ENCODE measurements at regions not wholly inside any gene's neighbourhood (a gene's known extent, or its start where the extent isn't known, plus 50 kb on each side); places are given as distances from the start of the nearest gene placed in this dataset.

- Mint-ChIP-seq H3K4me3 (no peak overlapping the region), H3K9me3 (peaks cover 7% of the 10 kb centered on the region), H3K36me3 (ENCODE audit: insufficient read depth) (no peaks in the 10 kb centered on the region), H3K27me3 (peaks cover 7% of the 10 kb centered on the region), H3K27ac (ENCODE audit: low read depth) (no peak overlapping the region), H3K4me1 (no peaks in the 10 kb centered on the region)
- no peak for DNase-seq (ENCODE audit: low spot score in 2 of 2)
- no peak for ATAC-seq (replicated peaks; ENCODE audit: extremely low read depth, poor library complexity, severe bottlenecking)
Observed at GRCh38 chr18:38884050-38884449, 1318.5 kb upstream of the CELF4 start.

GRCh38 chr18:38883111-38883510 is 1317.5 kb upstream of the CELF4 start:
- no peak for DNase-seq (ENCODE audit: low spot score in 2 of 2)

GRCh38 chr18:38879871-38880270 is 1314.3 kb upstream of the CELF4 start:
- Mint-ChIP-seq H3K36me3 (ENCODE audit: insufficient read depth) (no peaks in the 10 kb centered on the region), H3K4me3 (no peak overlapping the region), H3K27ac (ENCODE audit: low read depth) (no peak overlapping the region), H3K4me1 (no peaks in the 10 kb centered on the region), H3K9me3 (peaks cover 13% of the 10 kb centered on the region), H3K27me3 (peaks cover 2% of the 10 kb centered on the region)
- ATAC-seq (replicated peaks; ENCODE audit: extremely low read depth, poor library complexity, severe bottlenecking) (no peak), DNase-seq (ENCODE audit: low spot score in 2 of 2) (no peak)

More at GRCh38 chr18:38883111-38883510, 1317.5 kb upstream of the CELF4 start:
- no peak for ATAC-seq (replicated peaks; ENCODE audit: extremely low read depth, poor library complexity, severe bottlenecking)
- no peaks in the 10 kb centered on the region for H3K4me1 Mint-ChIP-seq
- no peaks in the 10 kb centered on the region for H3K36me3 Mint-ChIP-seq (ENCODE audit: insufficient read depth)
- peaks cover 7% of the 10 kb centered on the region for H3K27me3 Mint-ChIP-seq
- H3K4me3 Mint-ChIP-seq: no peak overlapping the region
- H3K9me3 Mint-ChIP-seq: peaks cover 7% of the 10 kb centered on the region
- no peak overlapping the region for H3K27ac Mint-ChIP-seq (ENCODE audit: low read depth)

- Mint-ChIP-seq H3K27me3 (no peaks in the 10 kb centered on the region), H3K9me3 (peaks cover 11% of the 10 kb centered on the region), H3K4me1 (no peaks in the 10 kb centered on the region), H3K36me3 (ENCODE audit: insufficient read depth) (no peaks in the 10 kb centered on the region), H3K4me3 (no peak overlapping the region), H3K27ac (ENCODE audit: low read depth) (no peak overlapping the region)
- DNase-seq (ENCODE audit: low spot score in 2 of 2) (no peak), ATAC-seq (replicated peaks; ENCODE audit: extremely low read depth, poor library complexity, severe bottlenecking) (no peak)
Observed at GRCh38 chr18:38872342-38872741, 1306.7 kb upstream of the CELF4 start.

DNA sequence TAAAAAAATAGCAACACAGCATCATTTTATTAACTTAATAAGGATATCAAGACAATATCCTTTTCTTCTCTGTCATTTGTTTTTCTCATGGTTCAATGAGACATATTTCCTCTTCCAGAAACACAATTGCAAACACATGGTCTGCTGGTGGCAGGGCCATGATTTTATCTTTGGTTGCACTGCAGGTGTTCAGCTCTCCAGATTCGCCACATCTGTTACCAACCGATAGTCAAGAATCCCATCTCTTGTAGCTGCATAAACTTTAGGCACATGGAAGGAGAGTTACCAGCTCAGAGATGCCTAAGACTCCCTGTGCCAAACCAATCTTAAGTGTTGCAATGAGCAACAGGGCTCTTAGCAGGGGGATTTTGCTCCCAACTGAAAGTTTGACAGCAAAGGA is 1303.2 kb upstream of the CELF4 start:
- DNase-seq (ENCODE audit: low spot score in 2 of 2) (no peak), ATAC-seq (replicated peaks; ENCODE audit: extremely low read depth, poor library complexity, severe bottlenecking) (no peak)
- H3K9me3 Mint-ChIP-seq: peaks cover 11% of the 10 kb centered on the region
- no peak overlapping the region for H3K4me3 Mint-ChIP-seq
- H3K27ac Mint-ChIP-seq (ENCODE audit: low read depth): no peak overlapping the region
- no peaks in the 10 kb centered on the region for H3K4me1 Mint-ChIP-seq
- no peaks in the 10 kb centered on the region for H3K27me3 Mint-ChIP-seq
- H3K36me3 Mint-ChIP-seq (ENCODE audit: insufficient read depth): no peaks in the 10 kb centered on the region

GRCh38 chr18:38867680-38868079 is 1302.1 kb upstream of the CELF4 start:
- Mint-ChIP-seq H3K4me1 (no peaks in the 10 kb centered on the region), H3K9me3 (peaks cover 6% of the 10 kb centered on the region), H3K36me3 (ENCODE audit: insufficient read depth) (no peaks in the 10 kb centered on the region), H3K27ac (ENCODE audit: low read depth) (no peak overlapping the region), H3K4me3 (no peak overlapping the region), H3K27me3 (no peaks in the 10 kb centered on the region)
- DNase-seq (ENCODE audit: low spot score in 2 of 2): no peak
- ATAC-seq (replicated peaks; ENCODE audit: extremely low read depth, poor library complexity, severe bottlenecking): no peak

- H3K27me3 Mint-ChIP-seq: no peaks in the 10 kb centered on the region
- H3K9me3 Mint-ChIP-seq: peaks cover 5% of the 10 kb centered on the region
- H3K4me3 Mint-ChIP-seq: no peak overlapping the region
- ATAC-seq (replicated peaks; ENCODE audit: extremely low read depth, poor library complexity, severe bottlenecking) (no peak), DNase-seq (ENCODE audit: low spot score in 2 of 2) (no peak)
- no peak overlapping the region for H3K27ac Mint-ChIP-seq (ENCODE audit: low read depth)
- H3K36me3 Mint-ChIP-seq (ENCODE audit: insufficient read depth): no peaks in the 10 kb centered on the region
- H3K4me1 Mint-ChIP-seq: no peaks in the 10 kb centered on the region
Observed at GRCh38 chr18:38851526-38851925, 1285.9 kb upstream of the CELF4 start.

DNA sequence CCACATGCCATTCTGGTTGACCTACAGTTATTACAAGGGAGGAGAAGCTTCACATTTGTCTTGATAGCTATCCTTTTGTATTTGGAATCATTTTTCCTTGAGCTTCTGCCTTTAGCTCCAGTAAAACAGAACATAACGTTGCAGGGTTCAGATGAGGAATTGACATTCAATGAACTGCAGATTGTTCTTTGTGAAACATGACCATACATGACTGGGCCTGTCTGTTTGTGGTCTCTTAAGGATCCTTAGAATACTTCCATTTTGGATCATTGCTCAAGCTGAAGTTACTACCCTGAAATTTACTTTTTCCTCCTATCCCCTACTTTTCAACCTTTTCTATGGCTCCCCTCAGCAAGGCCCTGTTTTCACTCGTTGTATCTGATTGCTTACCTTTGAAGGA is 1281.7 kb upstream of the CELF4 start:
- no peaks in the 10 kb centered on the region for H3K27me3 Mint-ChIP-seq
- H3K36me3 Mint-ChIP-seq (ENCODE audit: insufficient read depth): no peaks in the 10 kb centered on the region
- no peak for ATAC-seq (replicated peaks; ENCODE audit: extremely low read depth, poor library complexity, severe bottlenecking)
- no peak overlapping the region for H3K4me3 Mint-ChIP-seq
- H3K27ac Mint-ChIP-seq (ENCODE audit: low read depth): no peak overlapping the region
- no peak for DNase-seq (ENCODE audit: low spot score in 2 of 2)
- H3K4me1 Mint-ChIP-seq: no peaks in the 10 kb centered on the region
- peaks cover 11% of the 10 kb centered on the region for H3K9me3 Mint-ChIP-seq

DNA sequence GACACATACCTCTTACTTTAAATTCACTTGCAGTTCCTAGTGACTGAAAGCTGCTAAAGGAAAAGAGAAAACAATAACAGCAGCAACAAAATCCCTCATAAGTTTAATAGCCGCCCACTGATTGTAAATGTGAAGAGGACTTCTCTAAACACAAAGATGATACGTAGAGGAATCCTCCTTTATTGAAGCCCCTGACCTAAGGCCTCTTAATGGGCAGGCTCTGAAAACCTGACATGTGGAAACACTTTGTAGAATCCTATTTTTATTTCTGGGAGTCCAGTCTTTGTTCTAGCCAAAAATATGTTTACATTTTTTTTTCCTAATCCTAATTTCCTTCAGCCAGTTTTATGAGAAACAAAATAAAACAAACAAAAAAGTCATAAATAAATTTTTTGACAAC is 1277.7 kb upstream of the CELF4 start:
- Mint-ChIP-seq H3K9me3 (peaks cover 22% of the 10 kb centered on the region), H3K27ac (ENCODE audit: low read depth) (no peak overlapping the region), H3K4me1 (no peaks in the 10 kb centered on the region), H3K36me3 (ENCODE audit: insufficient read depth) (no peaks in the 10 kb centered on the region), H3K27me3 (no peaks in the 10 kb centered on the region), H3K4me3 (no peak overlapping the region)
- no peak for DNase-seq (ENCODE audit: low spot score in 2 of 2)
- no peak for ATAC-seq (replicated peaks; ENCODE audit: extremely low read depth, poor library complexity, severe bottlenecking)

- H3K4me1 Mint-ChIP-seq: no peaks in the 10 kb centered on the region
- H3K9me3 Mint-ChIP-seq: peaks cover 4% of the 10 kb centered on the region
- no peaks in the 10 kb centered on the region for H3K27me3 Mint-ChIP-seq
- no peaks in the 10 kb centered on the region for H3K36me3 Mint-ChIP-seq (ENCODE audit: insufficient read depth)
- no peak overlapping the region for H3K27ac Mint-ChIP-seq (ENCODE audit: low read depth)
- no peak for ATAC-seq (replicated peaks; ENCODE audit: extremely low read depth, poor library complexity, severe bottlenecking)
- no peak overlapping the region for H3K4me3 Mint-ChIP-seq
- DNase-seq (ENCODE audit: low spot score in 2 of 2): no peak
Observed at GRCh38 chr18:38826247-38826646, 1260.6 kb upstream of the CELF4 start.

- Mint-ChIP-seq H3K36me3 (ENCODE audit: insufficient read depth) (peaks cover 2% of the 10 kb centered on the region), H3K27me3 (no peaks in the 10 kb centered on the region), H3K9me3 (peaks cover 6% of the 10 kb centered on the region), H3K4me3 (no peak overlapping the region), H3K4me1 (no peaks in the 10 kb centered on the region), H3K27ac (ENCODE audit: low read depth) (no peak overlapping the region)
- ATAC-seq (replicated peaks; ENCODE audit: extremely low read depth, poor library complexity, severe bottlenecking) (no peak), DNase-seq (ENCODE audit: low spot score in 2 of 2) (no peak)
Observed at GRCh38 chr18:38811209-38811608, 1245.6 kb upstream of the CELF4 start.

DNA sequence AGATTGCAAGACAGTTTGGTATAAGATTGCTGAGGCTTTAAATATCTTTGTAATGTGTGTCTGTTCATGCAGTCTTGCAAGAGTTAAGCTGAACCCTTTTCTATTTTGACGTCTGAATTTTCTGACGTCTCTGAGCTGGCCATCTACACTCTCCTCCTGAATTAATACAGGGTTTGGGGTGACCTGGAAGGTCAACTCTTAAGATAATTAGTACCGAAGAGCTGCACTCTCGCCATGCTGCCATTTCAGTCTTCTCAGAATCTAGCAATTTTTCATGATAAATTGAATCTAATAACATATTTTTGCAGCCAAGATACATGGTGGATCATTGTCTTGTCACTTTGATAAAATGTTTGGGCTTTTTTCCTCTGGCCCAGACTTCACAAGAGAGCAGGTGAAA is 1245.2 kb upstream of the CELF4 start:
- Mint-ChIP-seq H3K4me1 (no peaks in the 10 kb centered on the region), H3K9me3 (peaks cover 6% of the 10 kb centered on the region), H3K27ac (ENCODE audit: low read depth) (no peak overlapping the region), H3K4me3 (no peak overlapping the region), H3K27me3 (no peaks in the 10 kb centered on the region), H3K36me3 (ENCODE audit: insufficient read depth) (peaks cover 2% of the 10 kb centered on the region)
- DNase-seq (ENCODE audit: low spot score in 2 of 2) (no peak), ATAC-seq (replicated peaks; ENCODE audit: extremely low read depth, poor library complexity, severe bottlenecking) (no peak)

DNA sequence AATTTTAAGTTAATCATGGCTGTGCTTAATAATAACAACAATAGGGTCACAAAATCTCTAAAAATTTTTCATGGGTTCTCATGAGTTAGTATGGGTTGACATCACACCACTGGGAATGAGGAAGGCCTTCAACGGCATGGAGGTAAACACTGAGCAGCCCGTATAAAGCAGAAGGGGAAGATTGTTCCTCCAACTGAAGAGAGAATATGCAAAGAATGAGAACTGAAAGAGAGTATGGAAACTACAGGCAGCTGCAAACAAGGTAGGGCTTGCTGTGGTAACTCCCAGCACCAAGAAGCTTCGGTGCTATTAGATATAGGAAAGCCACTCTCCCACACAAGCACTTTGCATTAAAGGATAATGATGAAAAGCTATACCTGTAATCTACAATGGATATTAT is 1242.3 kb upstream of the CELF4 start:
- Mint-ChIP-seq H3K4me1 (no peaks in the 10 kb centered on the region), H3K9me3 (peaks cover 6% of the 10 kb centered on the region), H3K27me3 (no peaks in the 10 kb centered on the region), H3K27ac (ENCODE audit: low read depth) (no peak overlapping the region), H3K36me3 (ENCODE audit: insufficient read depth) (peaks cover 2% of the 10 kb centered on the region), H3K4me3 (no peak overlapping the region)
- DNase-seq (ENCODE audit: low spot score in 2 of 2) (no peak), ATAC-seq (replicated peaks; ENCODE audit: extremely low read depth, poor library complexity, severe bottlenecking) (no peak)

DNA sequence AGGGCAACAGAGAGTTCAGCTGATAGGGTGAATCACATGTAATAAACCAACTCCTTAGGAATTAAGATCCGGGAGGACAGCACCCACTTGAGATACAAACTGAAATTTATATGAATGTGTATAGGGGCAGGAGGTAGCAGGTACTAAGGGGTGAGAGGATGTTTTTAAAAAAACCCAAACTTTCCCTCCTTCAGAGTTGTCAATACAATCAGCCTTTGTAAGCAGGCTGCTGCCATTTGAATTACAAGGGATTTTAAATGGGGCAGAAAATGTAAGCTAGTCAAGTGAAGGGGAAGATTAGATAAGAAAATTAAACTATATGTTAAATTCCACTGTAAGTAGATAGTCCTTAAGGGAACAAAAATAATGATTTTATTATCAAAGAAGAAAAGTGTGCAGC is 1239.7 kb upstream of the CELF4 start:
- Mint-ChIP-seq H3K4me1 (no peaks in the 10 kb centered on the region), H3K36me3 (ENCODE audit: insufficient read depth) (peaks cover 2% of the 10 kb centered on the region), H3K9me3 (peaks cover 6% of the 10 kb centered on the region), H3K4me3 (no peak overlapping the region), H3K27me3 (no peaks in the 10 kb centered on the region), H3K27ac (ENCODE audit: low read depth) (no peak overlapping the region)
- no peak for DNase-seq (ENCODE audit: low spot score in 2 of 2)
- no peak for ATAC-seq (replicated peaks; ENCODE audit: extremely low read depth, poor library complexity, severe bottlenecking)

Data from central memory CD8-positive, alpha-beta T cell (primary cell).